Naive thymus-derived CD4-positive, alpha-beta T cell (primary cell): ENCODE measurements at regions not wholly inside any gene's neighbourhood (a gene's known extent, or its start where the extent isn't known, plus 50 kb on each side); places are given as distances from the start of the nearest gene placed in this dataset.

Experiments used
- ATAC-seq: fragments of 150-1000 bp; cut with Tn5 transposase; 2 replicates; pipeline ENCODE4 v1.10.0; 2021; ENCODE audit warnings: mild to moderate bottlenecking, moderate library complexity
- CTCF ChIA-PET: fragments of 350-600 bp; sonication (Branson Sonifier 250); formaldehyde crosslinking; loops from one replicate; lab custom pipeline; 2021; ENCODE audit warnings: antibody characterized with exemption; lab: Charles Lee
- POLR2A ChIA-PET: fragments of 350-600 bp; sonication (Branson Sonifier 250); formaldehyde crosslinking; loops from one replicate; lab custom pipeline; 2021; ENCODE audit warnings: antibody characterized with exemption, inconsistent platforms; lab: Charles Lee
- DNase-seq, 9 donors: peaks; one replicate each; pipeline versions ENCODE4 v3.0.0 to v3.0.0-alpha.2; 2020 to 2022; ENCODE audit warnings: mixed read lengths in 1 of 9
- H3K27ac ChIP-seq: one replicate; pipeline ENCODE4 v1.7.0; 2013; ENCODE audit warnings: mild to moderate bottlenecking, low read depth, low read length, moderate library complexity
- H3K27me3 ChIP-seq, 2 donors: one replicate each; pipeline ENCODE4 v1.7.0; 2013; ENCODE audit warnings: low read length in 2 of 2, mild to moderate bottlenecking in 2 of 2, moderate library complexity in 2 of 2; ENCODE audit not compliant: control insufficient read depth in 2 of 2, insufficient read depth in 2 of 2
- H3K36me3 ChIP-seq, 3 experiments: 1 replicate in 2 of 3; 2 replicates in 1 of 3; pipeline ENCODE4 v1.7.0; 2013; ENCODE audit warnings: low read length in 3 of 3, mild to moderate bottlenecking in 3 of 3, moderate library complexity in 1 of 3; ENCODE audit not compliant: insufficient read depth in 3 of 3, control insufficient read depth in 2 of 3
- H3K4me1 ChIP-seq, 2 donors: one replicate each; pipeline ENCODE4 v1.7.0; 2013; ENCODE audit warnings: low read length in 2 of 2, mild to moderate bottlenecking in 2 of 2, moderate library complexity in 1 of 2; ENCODE audit not compliant: control insufficient read depth in 2 of 2, insufficient read depth in 2 of 2
- H3K4me3 ChIP-seq: 2 replicates; pipeline ENCODE4 v1.7.0; 2013; ENCODE audit warnings: mild to moderate bottlenecking, low read length
- H3K9me3 ChIP-seq, 3 experiments: 1 replicate in 2 of 3; 2 replicates in 1 of 3; pipeline ENCODE4 v1.7.0; 2013; ENCODE audit warnings: low read length in 3 of 3; ENCODE audit not compliant: control insufficient read depth in 2 of 3
- H3K27ac Mint-ChIP-seq, 9 donors: one replicate each; pipeline ENCODE4 v1.8.0; 2020 to 2022; ENCODE audit warnings: mixed read lengths in 9 of 9, mild to moderate bottlenecking in 8 of 9, moderate library complexity in 5 of 9, inconsistent platforms in 2 of 9
- H3K27me3 Mint-ChIP-seq, 5 donors: one replicate each; pipeline ENCODE4 v1.8.0; 2021 to 2022; ENCODE audit warnings: mixed read lengths in 5 of 5, mild to moderate bottlenecking in 1 of 5
- H3K36me3 Mint-ChIP-seq, 5 donors: one replicate each; pipeline ENCODE4 v1.8.0; 2020 to 2022; ENCODE audit warnings: mixed read lengths in 5 of 5, mild to moderate bottlenecking in 3 of 5, inconsistent platforms in 1 of 5
- H3K4me1 Mint-ChIP-seq, 7 donors: one replicate each; pipeline ENCODE4 v1.8.0; 2020 to 2022; ENCODE audit warnings: mixed read lengths in 7 of 7, mild to moderate bottlenecking in 3 of 7, inconsistent platforms in 1 of 7
- H3K4me3 Mint-ChIP-seq, 10 donors: one replicate each; pipeline ENCODE4 v1.8.0; 2020 to 2022; ENCODE audit warnings: mild to moderate bottlenecking in 10 of 10, mixed read lengths in 10 of 10, moderate library complexity in 6 of 10, inconsistent platforms in 2 of 10
- H3K9me3 Mint-ChIP-seq, 11 donors: one replicate each; pipeline ENCODE4 v1.8.0; 2020 to 2022; ENCODE audit warnings: mixed read lengths in 11 of 11, mild to moderate bottlenecking in 4 of 11, inconsistent platforms in 1 of 11, moderate library complexity in 1 of 11
- intact Hi-C, 2 donors: fragments of 100-400 bp; cut with micrococcal nuclease; formaldehyde crosslinking; loops; one replicate each; pipeline ENCODE4 v1.15.1; 2023

DNA sequence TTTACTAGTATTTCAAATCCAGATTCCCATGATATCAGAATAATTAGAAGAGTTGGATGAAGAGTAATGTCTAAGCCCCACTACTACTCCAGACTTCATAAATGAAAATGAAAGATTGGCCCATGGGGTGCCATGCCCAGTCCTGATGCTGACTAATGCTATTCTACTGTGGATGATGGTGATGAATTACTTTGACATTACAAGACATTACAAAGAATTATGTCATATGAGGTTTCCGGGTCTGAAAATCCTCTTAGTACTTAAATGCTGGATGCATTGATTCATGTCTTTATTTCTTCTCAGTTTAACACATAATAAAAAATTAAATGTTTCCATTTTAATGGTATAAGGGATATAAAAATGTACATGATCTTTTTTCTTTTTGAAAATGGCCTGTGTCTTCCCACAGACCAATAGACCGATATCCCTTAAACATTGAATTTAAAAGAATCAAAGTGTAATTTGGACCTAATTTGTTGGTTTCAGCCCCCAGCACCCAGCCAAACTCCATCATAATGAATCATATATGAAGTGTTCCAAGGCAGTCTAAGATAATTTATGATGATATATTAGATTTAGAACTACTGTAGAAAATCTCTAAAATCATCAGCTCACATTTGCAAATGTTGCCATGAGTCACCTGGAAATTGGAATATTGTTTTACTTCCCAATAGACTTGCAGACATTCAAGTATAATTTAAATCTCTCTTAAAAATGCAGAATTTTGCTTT is 223.6 kb upstream of the SGCD start:
- intact Hi-C loops, result no loop called here
- DNase-seq, result no peak
- H3K4me3 Mint-ChIP-seq, result no peak overlapping the region
- H3K27ac Mint-ChIP-seq, result no peak overlapping the region
- H3K36me3 Mint-ChIP-seq, result no peaks in the 10 kb centered on the region
- peaks cover 0 to 3% (median 0%) of the 10 kb centered on the region in 11 donors for H3K9me3 Mint-ChIP-seq
- POLR2A ChIA-PET, result no interaction called here
- H3K36me3 ChIP-seq, result no peaks in the 10 kb centered on the region
- no peak overlapping the region for H3K4me3 ChIP-seq
- ATAC-seq, result no peak
- H3K27me3 Mint-ChIP-seq, result peaks cover 0 to 30% (median 5%) of the 10 kb centered on the region in 5 donors
- no peak overlapping the region for H3K27ac ChIP-seq
- H3K4me1 ChIP-seq, result no peaks in the 10 kb centered on the region
- H3K9me3 ChIP-seq, result no peaks in the 10 kb centered on the region
- no peaks in the 10 kb centered on the region for H3K4me1 Mint-ChIP-seq
- CTCF ChIA-PET, result no interaction called here
- H3K27me3 ChIP-seq, result no peaks in the 10 kb centered on the region

DNA sequence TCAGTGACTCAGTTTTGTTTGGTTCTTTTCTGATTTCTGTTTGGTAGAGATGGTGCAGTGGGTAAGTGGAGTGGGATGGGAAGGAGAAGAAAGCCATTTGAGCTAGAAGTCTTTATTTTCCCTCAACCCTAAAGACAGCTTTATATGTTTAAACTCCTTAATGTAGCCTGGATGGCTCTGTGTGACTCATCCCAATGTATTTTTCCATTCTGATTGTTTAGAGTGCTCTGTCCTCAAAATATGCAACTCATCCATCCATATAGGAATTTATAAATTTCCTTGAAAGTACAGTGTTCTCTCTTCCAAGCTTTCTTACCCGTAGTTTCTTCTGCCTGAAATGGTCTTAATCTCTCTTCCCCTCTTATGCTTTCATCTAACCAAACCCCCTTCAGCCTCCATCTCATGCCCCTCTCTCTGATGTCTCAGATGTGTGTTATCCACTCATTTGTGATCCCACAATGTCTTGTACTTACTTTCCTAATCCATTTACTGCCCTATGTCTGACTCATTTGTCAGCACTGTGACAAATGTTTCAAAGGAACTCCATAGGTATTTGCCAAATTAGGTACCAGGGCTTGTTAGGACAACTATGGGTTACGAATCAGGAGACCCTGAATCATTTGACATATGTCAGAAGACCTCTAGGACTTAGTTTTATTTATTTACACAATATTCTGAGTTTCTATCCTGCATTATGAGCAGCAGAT is 217.5 kb upstream of the SGCD start:
- Histone ChIP-seq H3K36me3 (no peaks in the 10 kb centered on the region), H3K4me3 (no peak overlapping the region), H3K9me3 (no peaks in the 10 kb centered on the region), H3K27me3 (no peaks in the 10 kb centered on the region), H3K4me1 (no peaks in the 10 kb centered on the region), H3K27ac (no peak overlapping the region)
- POLR2A ChIA-PET, result no interaction called here
- ATAC-seq (no peak), DNase-seq (no peak)
- Mint-ChIP-seq H3K36me3 (no peaks in the 10 kb centered on the region), H3K4me1 (no peaks in the 10 kb centered on the region), H3K9me3 (no peaks in the 10 kb centered on the region), H3K27me3 (peaks cover 7 to 25% (median 18%) of the 10 kb centered on the region in 5 donors), H3K4me3 (no peak overlapping the region), H3K27ac (no peak overlapping the region)
- intact Hi-C loops, result no loop called here
- CTCF ChIA-PET, result no interaction called here

DNA sequence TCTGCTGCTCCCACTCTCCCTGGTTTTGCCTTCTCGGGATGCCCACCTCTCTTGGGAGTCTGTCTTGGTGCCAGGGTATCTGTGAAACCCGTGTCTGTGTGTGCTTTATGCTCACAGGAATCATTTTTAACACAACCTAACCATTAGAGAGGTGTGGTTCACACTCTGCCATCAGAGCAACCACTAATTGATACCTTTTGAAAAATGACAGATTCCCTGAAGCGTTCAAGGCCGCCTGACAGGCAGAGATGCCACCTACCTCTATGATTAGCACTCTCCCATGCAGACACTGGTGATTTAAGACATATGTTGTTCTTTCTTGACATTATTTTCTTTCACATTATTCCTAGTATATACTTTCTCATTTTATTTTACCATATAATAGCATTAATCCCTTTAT is 207.3 kb upstream of the SGCD start:
- no peaks in the 10 kb centered on the region for H3K9me3 ChIP-seq
- ATAC-seq (no peak), DNase-seq (no peak)
- no peaks in the 10 kb centered on the region for H3K36me3 ChIP-seq
- Mint-ChIP-seq H3K27me3 (peaks cover 7 to 34% (median 26%) of the 10 kb centered on the region in 5 donors), H3K4me3 (no peak overlapping the region), H3K27ac (no peak overlapping the region), H3K9me3 (peaks cover 0 to 5% (median 0%) of the 10 kb centered on the region in 11 donors), H3K36me3 (no peaks in the 10 kb centered on the region), H3K4me1 (peaks cover 0 to 1% (median 0%) of the 10 kb centered on the region in 7 donors)
- ChIA-PET CTCF (no interaction called here), POLR2A (no interaction called here)
- no peaks in the 10 kb centered on the region for H3K4me1 ChIP-seq
- no peak overlapping the region for H3K4me3 ChIP-seq
- no peak overlapping the region for H3K27ac ChIP-seq
- no peaks in the 10 kb centered on the region for H3K27me3 ChIP-seq
- intact Hi-C loops, result no loop called here

DNA sequence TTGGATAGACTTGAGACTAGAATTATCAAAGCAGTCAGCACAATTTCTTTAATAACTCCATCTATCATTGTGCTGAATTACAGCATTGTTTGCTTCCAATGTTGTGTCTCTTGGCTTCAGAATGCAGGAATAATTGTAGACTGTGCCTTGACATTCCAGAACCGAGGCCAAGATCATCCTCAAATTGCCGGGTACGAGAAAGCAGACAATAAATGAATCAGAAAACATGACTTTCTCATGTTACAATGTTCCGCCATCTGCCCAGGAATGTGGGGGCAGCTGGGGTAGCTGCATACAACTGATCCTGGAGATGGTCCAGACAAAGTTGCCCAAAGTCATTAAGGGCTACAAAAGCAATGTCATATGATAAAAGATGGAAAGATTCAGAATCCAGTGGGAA is 206.2 kb upstream of the SGCD start:
- H3K27me3 ChIP-seq, result no peaks in the 10 kb centered on the region
- Mint-ChIP-seq H3K27me3 (peaks cover 7 to 34% (median 32%) of the 10 kb centered on the region in 5 donors), H3K27ac (no peak overlapping the region), H3K4me3 (no peak overlapping the region), H3K36me3 (no peaks in the 10 kb centered on the region), H3K9me3 (peaks cover 0 to 5% (median 0%) of the 10 kb centered on the region in 11 donors), H3K4me1 (peaks cover 0 to 1% (median 0%) of the 10 kb centered on the region in 7 donors)
- no peaks in the 10 kb centered on the region for H3K9me3 ChIP-seq
- DNase-seq, result no peak
- no peak overlapping the region for H3K27ac ChIP-seq
- ATAC-seq, result no peak
- intact Hi-C loops, result no loop called here
- no peak overlapping the region for H3K4me3 ChIP-seq
- no peaks in the 10 kb centered on the region for H3K36me3 ChIP-seq
- no peaks in the 10 kb centered on the region for H3K4me1 ChIP-seq
- POLR2A ChIA-PET, result no interaction called here
- CTCF ChIA-PET, result no interaction called here

DNA sequence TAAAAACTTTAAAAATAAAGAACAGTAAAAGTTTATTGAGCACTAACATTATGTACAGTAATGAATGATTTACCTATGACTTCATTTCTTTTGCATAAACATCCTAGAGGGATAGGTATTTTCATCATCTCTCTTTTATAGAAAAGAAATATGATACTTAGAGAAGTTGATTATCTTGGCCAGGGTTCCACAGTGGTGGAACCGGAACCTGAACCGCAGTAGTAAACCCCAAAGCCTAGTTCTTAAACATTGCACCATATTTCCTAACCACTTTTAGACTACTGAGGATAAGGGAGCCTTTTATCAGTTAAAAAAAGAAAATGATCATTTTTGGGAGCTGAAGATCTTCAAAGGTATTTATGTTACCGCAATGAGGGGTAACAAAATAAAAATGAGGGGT is 205.7 kb upstream of the SGCD start:
- Histone ChIP-seq H3K9me3 (no peaks in the 10 kb centered on the region), H3K27me3 (no peaks in the 10 kb centered on the region), H3K36me3 (no peaks in the 10 kb centered on the region), H3K4me3 (no peak overlapping the region), H3K27ac (no peak overlapping the region), H3K4me1 (no peaks in the 10 kb centered on the region)
- intact Hi-C loops, result no loop called here
- Mint-ChIP-seq H3K4me1 (peaks cover 0 to 1% (median 0%) of the 10 kb centered on the region in 7 donors), H3K27ac (no peak overlapping the region), H3K4me3 (no peak overlapping the region), H3K36me3 (no peaks in the 10 kb centered on the region), H3K9me3 (peaks cover 0 to 5% (median 0%) of the 10 kb centered on the region in 11 donors), H3K27me3 (peaks cover 7 to 32% (median 29%) of the 10 kb centered on the region in 5 donors)
- DNase-seq (no peak), ATAC-seq (no peak)
- ChIA-PET POLR2A (no interaction called here), CTCF (no interaction called here)

DNA sequence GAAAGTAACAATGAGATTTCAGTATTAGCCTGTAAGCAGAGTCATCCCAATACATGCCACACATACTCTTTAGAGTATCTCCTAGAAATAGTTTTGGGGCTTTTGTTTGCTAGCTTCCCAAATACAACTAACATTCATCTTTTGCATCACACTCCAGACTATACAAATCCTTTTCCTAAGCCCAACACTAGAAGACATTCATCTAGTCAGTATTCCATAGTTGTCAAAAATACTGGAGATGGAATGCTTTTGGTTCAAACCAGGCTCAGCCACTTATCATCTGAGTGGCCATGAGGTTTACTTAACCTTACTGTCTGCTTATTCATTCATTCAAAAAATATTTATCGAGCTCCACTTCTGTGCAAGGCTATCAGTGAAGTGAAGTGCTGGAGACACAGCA is 205.1 kb upstream of the SGCD start:
- peaks cover 0 to 5% (median 0%) of the 10 kb centered on the region in 11 donors for H3K9me3 Mint-ChIP-seq
- CTCF ChIA-PET, result no interaction called here

More for the DNA sequence above, 205.1 kb upstream of the SGCD start:
- no peaks in the 10 kb centered on the region for H3K9me3 ChIP-seq
- POLR2A ChIA-PET, result no interaction called here
- ATAC-seq, result no peak
- Mint-ChIP-seq H3K36me3 (no peaks in the 10 kb centered on the region), H3K27me3 (peaks cover 7 to 30% (median 27%) of the 10 kb centered on the region in 5 donors), H3K4me1 (peaks cover 0 to 1% (median 0%) of the 10 kb centered on the region in 7 donors), H3K27ac (no peak overlapping the region), H3K4me3 (no peak overlapping the region)
- no peak overlapping the region for H3K4me3 ChIP-seq
- H3K27ac ChIP-seq, result no peak overlapping the region
- no peaks in the 10 kb centered on the region for H3K36me3 ChIP-seq
- H3K4me1 ChIP-seq, result no peaks in the 10 kb centered on the region
- DNase-seq, result no peak
- no peaks in the 10 kb centered on the region for H3K27me3 ChIP-seq
- intact Hi-C loops, result no loop called here
